HEK293T (cell line): ENCODE measurements at regions not wholly inside any gene's neighbourhood (a gene's known extent, or its start where the extent isn't known, plus 50 kb on each side); places are given as distances from the start of the nearest gene placed in this dataset.

Experiments used
- CTCF ChIA-PET: fragments of 350-600 bp; formaldehyde crosslinking; extraction: SDS; loops from one replicate; lab custom pipeline; 2021; ENCODE audit warnings: antibody characterized with exemption, inconsistent platforms; lab: Yijun Ruan, JAX
- POLR2A ChIA-PET: fragments of 350-600 bp; formaldehyde crosslinking; extraction: SDS; loops from one replicate; lab custom pipeline; 2020; ENCODE audit warnings: antibody characterized with exemption, inconsistent platforms; lab: Yijun Ruan, JAX
- DNase-seq: peaks from one replicate; pipeline ENCODE4 v3.0.0; 2012; ENCODE audit warnings: mixed read lengths; ENCODE audit errors: extremely low spot score
- ARNT ChIP-seq: fragments of 450-650 bp; IDR thresholded peaks from 2 replicates; pipeline ENCODE4 v1.6.1; 2017; ENCODE audit warnings: mild to moderate bottlenecking
- BHLHE40 ChIP-seq: fragments of 450-650 bp; IDR thresholded peaks from 2 replicates; pipeline ENCODE4 v1.6.1; 2016; ENCODE audit warnings: mild to moderate bottlenecking, moderate library complexity, borderline replicate concordance
- CTBP1 ChIP-seq: fragments of 450-650 bp; IDR thresholded peaks from 2 replicates; pipeline ENCODE4 v1.6.1; 2016; ENCODE audit warnings: borderline replicate concordance
- ELF4 ChIP-seq: fragments of 450-650 bp; IDR thresholded peaks from 2 replicates; pipeline ENCODE4 v1.6.1; 2017; ENCODE audit warnings: antibody characterized with exemption
- FOXA1 ChIP-seq: fragments of 450-650 bp; IDR thresholded peaks from 2 replicates; pipeline ENCODE4 v1.6.1; 2016; ENCODE audit warnings: mild to moderate bottlenecking
- FOXK2 ChIP-seq: fragments of 450-650 bp; IDR thresholded peaks from 2 replicates; pipeline ENCODE4 v1.6.1; 2016; ENCODE audit warnings: mild to moderate bottlenecking
- FOXM1 ChIP-seq: fragments of 450-650 bp; IDR thresholded peaks from 2 replicates; pipeline ENCODE4 v1.6.1; 2017; ENCODE audit warnings: mild to moderate bottlenecking, borderline replicate concordance
- HDGF ChIP-seq: fragments of 450-650 bp; IDR thresholded peaks from 2 replicates; pipeline ENCODE4 v1.6.1; 2017; ENCODE audit warnings: antibody characterized with exemption, borderline replicate concordance
- L3MBTL2 ChIP-seq: fragments of 450-650 bp; conservative IDR thresholded peaks from 2 replicates; pipeline ENCODE4 v1.6.1; 2016; ENCODE audit warnings: mild to moderate bottlenecking
- LEF1 ChIP-seq: fragments of 450-650 bp; IDR thresholded peaks from 2 replicates; pipeline ENCODE4 v1.6.1; 2017; ENCODE audit warnings: mild to moderate bottlenecking, borderline replicate concordance
- NFRKB ChIP-seq: fragments of 450-650 bp; IDR thresholded peaks from 2 replicates; pipeline ENCODE4 v1.6.1; 2016; ENCODE audit warnings: mild to moderate bottlenecking, moderate library complexity
- SP1 ChIP-seq: fragments of 450-650 bp; IDR thresholded peaks from 2 replicates; pipeline ENCODE4 v1.6.1; 2017
- SUZ12 ChIP-seq: fragments of 450-650 bp; IDR thresholded peaks from 2 replicates; pipeline ENCODE4 v1.6.1; 2016; ENCODE audit warnings: mild to moderate bottlenecking
- TARDBP ChIP-seq: fragments of 450-650 bp; IDR thresholded peaks from 2 replicates; pipeline ENCODE4 v1.6.1; 2016
- ZNF384 ChIP-seq: fragments of 450-650 bp; IDR thresholded peaks from 2 replicates; pipeline ENCODE4 v1.6.1; 2016
- TF ChIP-seq, protein P1 (sequence below): fragments of 450-650 bp; IDR thresholded peaks from 2 replicates; pipeline ENCODE4 v1.6.1; 2016

DNA sequence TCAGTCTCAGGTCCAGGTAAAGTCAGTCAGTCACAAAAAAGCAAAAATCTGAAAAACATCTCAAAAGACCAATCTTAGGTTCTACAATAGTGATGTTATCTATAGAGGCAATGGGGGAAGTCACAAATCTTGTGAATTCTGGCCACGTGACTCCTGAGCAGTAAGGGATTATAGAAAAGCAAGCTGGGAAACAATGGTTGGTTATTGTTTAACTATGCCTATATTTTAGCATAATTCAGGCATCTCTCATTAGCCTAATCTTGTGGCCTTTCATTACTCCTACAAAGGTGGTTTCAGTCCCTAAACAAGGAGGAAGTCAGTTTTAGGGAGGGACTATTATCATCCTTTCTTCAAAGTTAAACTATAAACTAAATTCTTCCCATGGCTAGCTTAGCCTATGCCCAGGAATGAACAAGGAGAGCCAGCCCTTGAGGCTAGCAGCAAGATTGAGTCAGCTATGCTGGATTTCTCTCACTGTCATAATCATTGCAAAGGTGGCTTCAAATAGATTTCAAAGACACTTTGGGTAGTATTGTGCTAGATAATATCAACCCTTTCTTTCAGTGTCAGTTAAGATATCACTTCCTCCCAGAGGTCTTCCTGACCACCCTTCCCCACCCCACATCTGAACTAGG, 56.4 kb upstream of the ITGA6 start:
- TF ChIP-seq NFRKB (no peak), L3MBTL2 (no peak), LEF1 (no peak), FOXK2 (no peak), ARNT (no peak), BHLHE40 (no peak), TARDBP (no peak), FOXM1 (no peak), ELF4 (no peak)
- TF ChIP-seq, protein P1, sequence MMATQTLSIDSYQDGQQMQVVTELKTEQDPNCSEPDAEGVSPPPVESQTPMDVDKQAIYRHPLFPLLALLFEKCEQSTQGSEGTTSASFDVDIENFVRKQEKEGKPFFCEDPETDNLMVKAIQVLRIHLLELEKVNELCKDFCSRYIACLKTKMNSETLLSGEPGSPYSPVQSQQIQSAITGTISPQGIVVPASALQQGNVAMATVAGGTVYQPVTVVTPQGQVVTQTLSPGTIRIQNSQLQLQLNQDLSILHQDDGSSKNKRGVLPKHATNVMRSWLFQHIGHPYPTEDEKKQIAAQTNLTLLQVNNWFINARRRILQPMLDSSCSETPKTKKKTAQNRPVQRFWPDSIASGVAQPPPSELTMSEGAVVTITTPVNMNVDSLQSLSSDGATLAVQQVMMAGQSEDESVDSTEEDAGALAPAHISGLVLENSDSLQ, result no peak
- CTCF ChIA-PET, result no interaction called here
- no peak for DNase-seq
- POLR2A ChIA-PET, result no interaction called here

DNA sequence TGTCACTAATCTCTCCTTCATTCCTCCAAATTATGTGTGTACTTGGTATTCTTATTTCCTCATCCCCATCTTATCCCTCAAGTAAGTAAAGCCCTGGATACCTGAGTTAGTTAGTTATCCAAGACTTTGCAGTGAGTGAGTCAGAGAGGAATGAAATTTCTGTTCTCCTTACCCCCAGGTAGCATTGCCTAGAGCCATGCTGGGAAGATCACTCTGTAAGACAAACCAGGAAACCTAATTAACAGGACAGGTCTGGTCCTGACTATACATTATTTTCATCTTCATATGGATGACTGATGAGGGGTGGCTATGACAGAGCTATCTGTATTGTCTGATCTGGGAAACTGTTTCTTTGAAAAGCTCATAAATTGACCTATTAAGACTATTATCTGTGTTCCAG, 55.0 kb upstream of the ITGA6 start:
- CTCF ChIA-PET, result no interaction called here

GRCh38 chr2:172373076-172373475, 54.3 kb upstream of the ITGA6 start:
- POLR2A ChIA-PET, result no interaction called here

More for the DNA sequence above, 55.0 kb upstream of the ITGA6 start:
- no peak for DNase-seq
- POLR2A ChIA-PET, result no interaction called here
- TF ChIP-seq TARDBP (no peak), ARNT (no peak), CTBP1 (no peak), FOXK2 (no peak), BHLHE40 (no peak), HDGF (no peak), FOXA1 (no peak), L3MBTL2 (no peak), LEF1 (no peak), SP1 (no peak)
- TF ChIP-seq, protein P1, result no peak

GRCh38 chr2:172373766-172374165, 53.6 kb upstream of the ITGA6 start:
- ChIA-PET POLR2A (no interaction called here), CTCF (no interaction called here)
- no peak for TF ChIP-seq FOXA1
- TF ChIP-seq SUZ12, result no peak
- TF ChIP-seq ELF4, result no peak
- TF ChIP-seq L3MBTL2, result no peak
- no peak for TF ChIP-seq TARDBP
- no peak for TF ChIP-seq LEF1
- TF ChIP-seq FOXM1, result no peak
- no peak for TF ChIP-seq CTBP1
- no peak for TF ChIP-seq FOXK2
- TF ChIP-seq ZNF384, result no peak
- TF ChIP-seq, protein P1, result no peak
- TF ChIP-seq SP1, result no peak
- no peak for TF ChIP-seq ARNT
- TF ChIP-seq NFRKB, result no peak
- no peak for TF ChIP-seq BHLHE40
- no peak for TF ChIP-seq HDGF
- DNase-seq, result no peak

More at GRCh38 chr2:172373076-172373475, 54.3 kb upstream of the ITGA6 start:
- TF ChIP-seq CTBP1, result no peak
- TF ChIP-seq, protein P1, result no peak
- no peak for TF ChIP-seq LEF1
- no peak for TF ChIP-seq SP1
- TF ChIP-seq FOXK2, result no peak
- no peak for TF ChIP-seq ZNF384
- no peak for TF ChIP-seq NFRKB
- TF ChIP-seq BHLHE40, result no peak
- no peak for TF ChIP-seq HDGF
- TF ChIP-seq SUZ12, result no peak
- TF ChIP-seq L3MBTL2, result no peak
- no peak for TF ChIP-seq ELF4
- CTCF ChIA-PET, result no interaction called here
- no peak for DNase-seq

DNA sequence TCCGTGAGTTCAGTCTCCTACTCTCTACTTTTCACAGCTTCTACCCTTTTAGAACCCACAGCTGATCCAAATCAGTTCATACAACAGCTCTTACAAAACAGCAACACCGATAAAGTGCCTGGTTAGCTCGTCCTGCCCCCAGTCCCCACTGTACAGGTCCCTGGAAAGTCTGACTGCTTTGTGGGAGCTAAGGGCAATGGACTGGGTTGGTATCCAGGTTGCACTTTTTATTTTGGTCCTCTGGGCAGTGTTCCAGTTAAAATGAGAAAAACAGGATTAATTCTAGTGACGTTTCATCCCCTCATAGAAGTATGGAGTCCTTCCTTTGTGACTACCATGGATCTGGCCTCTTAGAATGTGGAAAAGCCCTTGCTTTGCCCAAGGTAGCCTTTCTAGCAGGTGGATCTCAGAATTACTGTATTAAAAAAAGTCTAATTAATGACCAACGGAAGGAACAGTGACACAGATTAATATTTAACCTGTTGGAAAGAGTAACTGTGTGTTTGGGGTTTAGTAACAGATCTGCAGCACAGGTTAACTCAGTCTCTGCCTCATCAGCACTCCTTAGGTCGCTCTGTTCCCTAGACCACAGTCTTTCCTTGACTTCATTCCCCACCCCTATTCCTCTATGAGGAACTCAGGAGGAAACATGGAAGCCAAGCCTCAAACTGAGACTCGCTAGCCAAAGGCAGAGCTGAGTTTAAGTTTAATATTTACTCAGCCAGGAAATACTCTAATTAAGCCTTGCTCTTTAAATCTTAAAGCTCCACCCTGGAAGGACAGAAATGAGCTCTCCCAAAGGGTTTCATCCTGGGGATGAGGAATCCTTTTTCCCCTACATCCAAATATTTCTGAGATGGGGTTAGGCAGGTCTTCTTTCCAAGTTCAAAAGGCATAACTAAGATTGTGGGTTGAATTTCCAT, 52.8 kb upstream of the ITGA6 start:
- ChIA-PET CTCF (no interaction called here), POLR2A (no interaction called here)
- DNase-seq, result no peak
- no peak for TF ChIP-seq ARNT
- no peak for TF ChIP-seq SP1
- TF ChIP-seq FOXK2, result no peak
- TF ChIP-seq, protein P1, result no peak
- TF ChIP-seq ELF4, result no peak
- TF ChIP-seq NFRKB, result no peak
- TF ChIP-seq L3MBTL2, result no peak
- TF ChIP-seq TARDBP, result no peak
- TF ChIP-seq SUZ12, result no peak
- TF ChIP-seq HDGF, result no peak
- TF ChIP-seq ZNF384, result no peak
- TF ChIP-seq CTBP1, result no peak
